ENCODE measurements at regions not wholly inside any gene's neighbourhood (a gene's known extent, or its start where the extent isn't known, plus 50 kb on each side); places are given as distances from the start of the nearest gene placed in this dataset.

DNA sequence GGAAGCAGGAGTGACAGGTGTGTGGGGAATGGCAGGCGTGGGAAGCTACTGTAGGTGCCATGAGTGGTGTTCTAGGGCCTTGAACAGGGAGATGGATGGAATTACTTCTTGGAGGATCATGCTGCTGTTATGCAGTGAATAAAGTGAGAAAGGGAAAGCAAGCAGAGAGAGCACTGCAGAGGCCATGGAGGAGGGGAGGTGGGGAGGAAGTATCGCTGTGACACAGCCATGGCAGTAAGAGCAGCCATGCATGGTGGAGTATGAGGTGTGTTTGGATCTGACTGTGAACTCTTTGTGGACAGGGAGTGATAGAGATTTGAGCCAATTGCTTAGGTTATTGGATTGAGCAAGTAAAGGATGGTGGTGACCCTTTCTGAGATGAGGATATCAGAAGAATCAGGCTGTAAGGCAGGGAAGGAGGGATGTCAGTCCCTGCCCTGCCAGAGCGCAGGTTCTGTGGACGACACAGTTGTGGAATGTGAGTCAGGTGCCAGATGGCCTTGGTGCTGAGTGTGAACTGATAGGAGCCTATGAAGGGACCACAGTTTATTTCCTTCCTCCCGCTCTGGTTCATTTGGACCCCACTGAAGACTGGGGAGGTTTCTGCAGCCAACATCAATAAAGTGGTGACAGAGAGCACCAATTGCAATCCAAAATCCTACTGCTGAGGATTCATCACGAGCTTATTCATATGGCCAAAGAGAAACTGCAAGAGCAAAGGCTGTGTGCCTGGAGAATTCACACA is 105.5 kb upstream of the TMEM72 start:
- TF ChIP-seq SPI1 (IDR thresholded peaks at IDR 0.05; ENCODE audit: low read depth, low read length) = no peak
- no peak for TF ChIP-seq POLR2AphosphoS5 (IDR thresholded peaks at IDR 0.05; ENCODE audit: low read depth, low read length)
- no peak for TF ChIP-seq POLR2A (IDR thresholded peaks at IDR 0.05; ENCODE audit: low read depth, low read length)

Measured in GM12891 (cell line).